ENCODE measurements at regions not wholly inside any gene's neighbourhood (a gene's known extent, or its start where the extent isn't known, plus 50 kb on each side); places are given as distances from the start of the nearest gene placed in this dataset.

GRCh38 chr10:128722947-128723346 lies 596.7 kb upstream of the MKI67 start:
- TF ChIP-seq CTCF (CRISPR knock-in tag; IDR thresholded peaks at IDR 0.05) (no peak), CHD2 (IDR thresholded peaks at IDR 0.05; ENCODE audit: low read depth, low read length) (no peak), TCF7L2 (IDR thresholded peaks at IDR 0.05; ENCODE audit: low read depth, low read length) (no peak), NFAT5 (CRISPR knock-in tag; IDR thresholded peaks at IDR 0.05) (no peak), TCF12 (IDR thresholded peaks at IDR 0.05) (no peak), TCF12 (CRISPR knock-in tag; IDR thresholded peaks at IDR 0.05) (no peak), ZBTB43 (CRISPR knock-in tag; conservative IDR thresholded peaks at IDR 0.05) (no peak), HOMEZ (CRISPR knock-in tag; IDR thresholded peaks at IDR 0.05; ENCODE audit: low read depth) (no peak), BORCS8-MEF2B (CRISPR knock-in tag; IDR thresholded peaks at IDR 0.05) (no peak), POLR2A (IDR thresholded peaks at IDR 0.05; ENCODE audit: insufficient read depth in 1 of 2, low read depth in 2 of 2, low read length in 2 of 2) (no peak)

Measured in HepG2 (cell line).